ENCODE measurements at regions not wholly inside any gene's neighbourhood (a gene's known extent, or its start where the extent isn't known, plus 50 kb on each side); places are given as distances from the start of the nearest gene placed in this dataset.

DNA sequence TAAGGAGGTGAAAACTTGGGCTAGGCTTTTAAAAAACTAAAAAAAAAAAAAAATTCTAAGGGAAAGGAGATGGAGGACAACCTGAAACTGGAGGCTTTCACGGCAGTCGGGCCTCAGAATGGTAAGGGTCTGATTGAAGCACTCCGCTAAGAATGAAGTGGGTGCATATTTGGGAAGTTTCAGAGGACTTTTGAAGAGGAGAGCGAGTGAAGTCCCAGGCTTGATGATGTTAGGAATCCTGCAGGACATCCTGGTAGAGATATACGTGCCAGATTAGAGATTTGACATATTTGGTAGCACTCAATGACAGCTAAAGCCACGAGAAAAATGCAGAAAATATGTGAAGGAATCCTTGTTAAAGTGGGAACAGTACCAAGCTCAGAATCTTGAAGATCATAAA, 186.2 kb downstream of the SNAPC1 start:
- WGBS, 2 donors: 76 to 79% methylated on average over 6 of the region's 6 CpGs
- intact Hi-C loops (cut with DNase I): no loop called here
- Histone ChIP-seq H3K27ac (no peak overlapping the region), H3K36me3 (replicated peaks in 1 of 2; ENCODE audit: insufficient read depth in 1 of 2, low read depth in 2 of 2) (no peaks in the 10 kb centered on the region), H3K27me3 (no peaks in the 10 kb centered on the region), H3K4me3 (no peak overlapping the region), H3K4me1 (no peaks in the 10 kb centered on the region), H3K9me3 (peaks cover 0 to 7% (median 0%) of the 10 kb centered on the region in 3 donors)
- DNase-seq (no peak), ATAC-seq (no peak)
- TF ChIP-seq POLR2A (IDR thresholded peaks at IDR 0.05) (no peak), CTCF (IDR thresholded peaks at IDR 0.05) (no peak)

DNA sequence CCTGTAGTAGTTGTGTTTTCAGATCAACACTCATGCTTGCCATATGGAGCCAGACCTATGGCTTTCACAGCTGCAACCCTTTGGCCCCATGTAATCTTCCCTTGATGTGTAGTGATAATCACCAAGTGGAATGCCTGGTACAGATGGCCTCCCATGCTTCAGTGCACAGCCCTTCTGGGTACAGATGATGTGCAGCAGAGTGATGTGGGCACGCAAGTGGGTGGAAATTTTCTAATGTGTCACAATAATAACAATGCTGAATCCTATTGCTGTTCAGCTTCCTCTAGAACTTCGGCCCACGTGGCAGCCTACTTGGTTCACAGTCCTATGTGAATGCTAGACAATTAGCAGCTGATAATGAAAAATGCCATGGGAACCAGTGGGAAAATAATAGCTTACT, 188.1 kb downstream of the SNAPC1 start:
- no peak for ATAC-seq
- intact Hi-C loops (cut with DNase I): no loop called here
- TF ChIP-seq CTCF (IDR thresholded peaks at IDR 0.05): no peak
- no peak for TF ChIP-seq POLR2A (IDR thresholded peaks at IDR 0.05)
- 84 to 94% methylated on average over 3 of the region's 3 CpGs for WGBS, 2 donors
- H3K27ac ChIP-seq: no peak overlapping the region
- no peaks in the 10 kb centered on the region for H3K4me1 ChIP-seq
- no peaks in the 10 kb centered on the region for H3K9me3 ChIP-seq
- H3K36me3 ChIP-seq (replicated peaks in 1 of 2; ENCODE audit: insufficient read depth in 1 of 2, low read depth in 2 of 2): no peaks in the 10 kb centered on the region
- no peak overlapping the region for H3K4me3 ChIP-seq
- H3K27me3 ChIP-seq: no peaks in the 10 kb centered on the region
- DNase-seq: peak in 2 of 4 donors; percentile 3 to 18

- intact Hi-C loops (cut with DNase I): no loop called here
- Histone ChIP-seq H3K4me1 (no peaks in the 10 kb centered on the region), H3K27ac (no peak overlapping the region), H3K27me3 (no peaks in the 10 kb centered on the region), H3K4me3 (no peak overlapping the region), H3K9me3 (peaks cover 0 to 5% (median 0%) of the 10 kb centered on the region in 3 donors), H3K36me3 (replicated peaks in 1 of 2; ENCODE audit: insufficient read depth in 1 of 2, low read depth in 2 of 2) (no peaks in the 10 kb centered on the region)
- WGBS, 2 donors: 67 to 90% methylated on average over 1 of the region's 1 CpG
- TF ChIP-seq CTCF (IDR thresholded peaks at IDR 0.05) (no peak), POLR2A (IDR thresholded peaks at IDR 0.05) (no peak)
- no peak for ATAC-seq
- no peak for DNase-seq
Observed at GRCh38 chr14:61953602-61954001, 191.4 kb downstream of the SNAPC1 start.

DNA sequence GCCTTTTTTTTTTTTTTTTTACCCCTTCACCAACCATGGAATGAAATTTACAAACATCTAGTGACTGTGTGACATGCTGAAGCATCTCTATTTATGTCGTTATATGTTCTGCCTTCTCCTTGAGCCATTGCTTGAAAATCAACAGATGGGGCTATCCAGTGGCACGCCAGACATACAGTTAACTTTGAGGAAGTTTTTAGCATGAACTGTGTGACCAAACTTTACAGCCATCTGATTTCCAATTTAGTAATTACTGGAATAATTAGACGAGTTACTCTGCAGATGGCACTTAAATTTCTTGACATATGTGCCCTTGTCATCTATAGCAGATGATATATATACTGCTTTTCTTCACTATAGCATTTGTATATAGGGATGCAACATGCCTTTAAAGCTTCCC, 192.1 kb downstream of the SNAPC1 start:
- no peak overlapping the region for H3K27ac ChIP-seq
- DNase-seq (no peak), ATAC-seq (no peak)
- no peak overlapping the region for H3K4me3 ChIP-seq
- H3K36me3 ChIP-seq (replicated peaks in 1 of 2; ENCODE audit: insufficient read depth in 1 of 2, low read depth in 2 of 2): no peaks in the 10 kb centered on the region
- H3K9me3 ChIP-seq: peaks cover 0 to 5% (median 0%) of the 10 kb centered on the region in 3 donors
- no peaks in the 10 kb centered on the region for H3K27me3 ChIP-seq
- H3K4me1 ChIP-seq: no peaks in the 10 kb centered on the region
- intact Hi-C loops (cut with DNase I): no loop called here
- WGBS, 2 donors: 72 to 80% methylated on average over 3 of the region's 3 CpGs
- TF ChIP-seq POLR2A (IDR thresholded peaks at IDR 0.05): no peak
- TF ChIP-seq CTCF (IDR thresholded peaks at IDR 0.05): no peak

GRCh38 chr14:61956517-61956916, 194.3 kb downstream of the SNAPC1 start:
- Histone ChIP-seq H3K27me3 (no peaks in the 10 kb centered on the region), H3K36me3 (replicated peaks in 1 of 2; ENCODE audit: insufficient read depth in 1 of 2, low read depth in 2 of 2) (no peaks in the 10 kb centered on the region), H3K4me1 (no peaks in the 10 kb centered on the region), H3K27ac (no peak overlapping the region), H3K9me3 (peaks cover 0 to 5% (median 0%) of the 10 kb centered on the region in 3 donors), H3K4me3 (no peak overlapping the region)
- DNase-seq: no peak
- intact Hi-C loops (cut with DNase I): no loop called here
- WGBS, 2 donors: 93 to 95% methylated on average over 1 of the region's 1 CpG
- ATAC-seq: no peak
- TF ChIP-seq POLR2A (IDR thresholded peaks at IDR 0.05) (no peak), CTCF (IDR thresholded peaks at IDR 0.05) (no peak)

Data from body of pancreas (tissue), 4 donors.